Dendritic cell treated with granulocyte-macrophage colony-stimulating factor and Interleukin-4, amounts not matched to agents 40 ng/mL and 50 ng/mL, for 4 days (primary cell): ENCODE measurements at regions not wholly inside any gene's neighbourhood (a gene's known extent, or its start where the extent isn't known, plus 50 kb on each side); places are given as distances from the start of the nearest gene placed in this dataset.

Experiments used
- H3K27ac Mint-ChIP-seq: one replicate; pipeline ENCODE4 v1.8.0; 2022; ENCODE audit warnings: mild to moderate bottlenecking, mixed read lengths
- H3K27me3 Mint-ChIP-seq: one replicate; pipeline ENCODE4 v1.8.0; 2022; ENCODE audit warnings: mild to moderate bottlenecking, mixed read lengths
- H3K36me3 Mint-ChIP-seq: one replicate; pipeline ENCODE4 v1.8.0; 2022; ENCODE audit warnings: low read depth, mixed read lengths
- H3K4me1 Mint-ChIP-seq: one replicate; pipeline ENCODE4 v1.8.0; 2022; ENCODE audit warnings: low read depth, mixed read lengths
- H3K4me3 Mint-ChIP-seq: one replicate; pipeline ENCODE4 v1.8.0; 2022; ENCODE audit warnings: mild to moderate bottlenecking, moderate library complexity, mixed read lengths
- H3K9me3 Mint-ChIP-seq: one replicate; pipeline ENCODE4 v1.8.0; 2022; ENCODE audit warnings: mixed read lengths
- intact Hi-C: fragments of 100-400 bp; cut with micrococcal nuclease; formaldehyde crosslinking; loops from one replicate; pipeline ENCODE4 v1.15.0; 2022

GRCh38 chr16:6629110-6629509 is 703.5 kb upstream of the RBFOX1 start:
- Mint-ChIP-seq H3K36me3 (no peaks in the 10 kb centered on the region), H3K27me3 (no peaks in the 10 kb centered on the region), H3K4me1 (no peaks in the 10 kb centered on the region)

DNA sequence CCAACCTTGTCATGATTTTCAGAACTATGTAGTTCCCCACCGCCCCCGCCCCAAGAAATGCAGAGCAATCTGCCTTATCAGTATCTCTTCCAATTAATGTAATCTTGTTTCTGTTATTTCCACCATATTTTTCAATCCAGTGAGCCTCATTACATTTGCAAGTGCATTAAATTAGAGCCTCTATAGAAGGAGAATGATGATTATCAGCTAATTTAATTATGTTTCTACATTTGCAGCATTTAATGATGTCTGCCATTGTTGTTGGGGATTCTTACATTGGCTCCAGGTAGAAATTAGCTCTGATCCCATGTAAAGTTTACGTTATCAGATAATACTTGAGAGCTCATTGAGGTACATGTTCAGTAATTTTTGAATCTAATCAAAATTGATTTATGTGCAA is 707.0 kb upstream of the RBFOX1 start:
- intact Hi-C loops: no loop called here
- H3K36me3 Mint-ChIP-seq: no peaks in the 10 kb centered on the region
- H3K27me3 Mint-ChIP-seq: no peaks in the 10 kb centered on the region
- no peaks in the 10 kb centered on the region for H3K4me1 Mint-ChIP-seq
- H3K4me3 Mint-ChIP-seq: no peak overlapping the region
- peaks cover 5% of the 10 kb centered on the region for H3K9me3 Mint-ChIP-seq
- H3K27ac Mint-ChIP-seq: no peak overlapping the region

More at GRCh38 chr16:6629110-6629509, 703.5 kb upstream of the RBFOX1 start:
- Mint-ChIP-seq H3K27ac (no peak overlapping the region), H3K9me3 (no peaks in the 10 kb centered on the region), H3K4me3 (no peak overlapping the region)
- intact Hi-C loops: no loop called here

GRCh38 chr16:6618874-6619273 is 713.8 kb upstream of the RBFOX1 start:
- Mint-ChIP-seq H3K4me3 (no peak overlapping the region), H3K4me1 (no peaks in the 10 kb centered on the region), H3K36me3 (no peaks in the 10 kb centered on the region), H3K9me3 (peaks cover 13% of the 10 kb centered on the region), H3K27me3 (no peaks in the 10 kb centered on the region), H3K27ac (no peak overlapping the region)
- intact Hi-C loops: no loop called here

DNA sequence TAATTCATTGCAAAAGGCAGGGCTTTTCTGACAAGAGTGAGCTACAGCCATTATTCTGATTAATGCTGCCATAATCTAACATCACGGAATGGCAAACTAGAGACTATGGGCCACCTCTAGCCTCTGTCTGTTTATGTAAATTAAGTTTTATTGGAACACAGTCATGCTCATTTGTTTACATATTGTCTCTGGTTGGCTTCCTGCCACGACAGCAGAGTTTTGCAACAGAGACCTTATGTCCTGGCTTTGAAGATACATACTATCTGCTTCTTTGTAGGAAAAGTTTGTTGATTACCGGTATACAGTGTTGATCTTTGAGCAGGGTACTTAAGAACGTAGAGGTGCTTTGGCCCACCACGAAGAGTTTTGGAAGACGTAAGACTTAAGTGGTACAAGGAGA is 715.9 kb upstream of the RBFOX1 start:
- Mint-ChIP-seq H3K36me3 (no peaks in the 10 kb centered on the region), H3K9me3 (peaks cover 13% of the 10 kb centered on the region), H3K4me3 (no peak overlapping the region)

GRCh38 chr16:6615636-6616035 is 717.0 kb upstream of the RBFOX1 start:
- Mint-ChIP-seq H3K27ac (no peak overlapping the region), H3K9me3 (peaks cover 8% of the 10 kb centered on the region), H3K36me3 (no peaks in the 10 kb centered on the region), H3K4me3 (no peak overlapping the region), H3K4me1 (no peaks in the 10 kb centered on the region), H3K27me3 (no peaks in the 10 kb centered on the region)
- intact Hi-C loops: no loop called here

More for the DNA sequence above, 715.9 kb upstream of the RBFOX1 start:
- Mint-ChIP-seq H3K4me1 (no peaks in the 10 kb centered on the region), H3K27ac (no peak overlapping the region), H3K27me3 (no peaks in the 10 kb centered on the region)
- intact Hi-C loops: no loop called here

GRCh38 chr16:6611535-6611934 is 721.1 kb upstream of the RBFOX1 start:
- no peak overlapping the region for H3K4me3 Mint-ChIP-seq
- H3K27ac Mint-ChIP-seq: no peak overlapping the region
- no peaks in the 10 kb centered on the region for H3K4me1 Mint-ChIP-seq
- no peaks in the 10 kb centered on the region for H3K9me3 Mint-ChIP-seq
- no peaks in the 10 kb centered on the region for H3K36me3 Mint-ChIP-seq
- H3K27me3 Mint-ChIP-seq: no peaks in the 10 kb centered on the region
- intact Hi-C loops: no loop called here

DNA sequence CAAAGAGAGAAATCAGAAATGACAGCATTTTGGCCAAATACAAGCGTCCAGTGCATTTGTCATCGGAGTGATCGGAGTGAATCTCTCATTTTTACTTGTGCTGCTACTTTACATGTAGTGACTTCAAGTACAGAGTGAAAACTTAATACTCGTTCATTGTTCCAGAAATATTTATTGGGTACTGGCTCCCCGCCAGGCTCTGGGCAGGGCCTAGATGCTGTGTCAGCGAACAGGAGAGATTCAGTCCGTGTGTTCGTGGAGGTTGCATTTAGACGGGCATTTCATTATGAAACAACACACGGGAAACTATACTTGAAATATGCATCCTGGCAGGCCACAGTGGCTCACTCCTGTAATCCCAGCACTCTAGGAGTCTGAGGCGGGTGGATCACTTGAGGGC is 727.2 kb upstream of the RBFOX1 start:
- no peak overlapping the region for H3K27ac Mint-ChIP-seq
- H3K36me3 Mint-ChIP-seq: no peaks in the 10 kb centered on the region
- H3K4me1 Mint-ChIP-seq: no peaks in the 10 kb centered on the region
- no peaks in the 10 kb centered on the region for H3K27me3 Mint-ChIP-seq
- H3K4me3 Mint-ChIP-seq: no peak overlapping the region
- H3K9me3 Mint-ChIP-seq: no peaks in the 10 kb centered on the region
- intact Hi-C loops: no loop called here

DNA sequence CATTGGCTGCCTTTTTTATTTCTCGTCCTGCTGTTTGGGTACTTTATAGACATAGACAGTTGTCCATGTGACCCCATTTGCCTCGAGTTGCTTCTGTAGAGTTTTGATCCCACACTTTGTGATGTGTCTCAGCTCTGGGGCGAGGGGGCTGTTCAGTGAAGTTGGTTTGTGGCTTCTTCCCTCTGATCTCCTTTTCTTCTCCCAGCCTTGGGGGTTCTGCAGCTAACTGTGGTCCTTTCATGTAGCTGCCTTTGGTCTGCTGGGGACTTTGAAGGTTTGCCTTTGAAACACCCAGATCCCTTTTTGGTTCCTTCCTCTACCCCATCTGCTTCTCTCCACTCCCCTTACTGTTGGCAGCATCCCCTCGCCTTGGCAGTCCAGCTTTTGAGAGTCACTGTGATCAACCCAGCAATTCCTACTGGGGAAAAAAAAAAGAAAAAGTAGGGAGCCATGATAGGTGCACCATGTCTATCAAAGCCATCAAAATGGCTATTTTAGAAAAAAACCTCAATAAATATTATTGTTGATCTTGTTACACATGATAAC is 728.8 kb upstream of the RBFOX1 start:
- no peaks in the 10 kb centered on the region for H3K4me1 Mint-ChIP-seq
- H3K27me3 Mint-ChIP-seq: no peaks in the 10 kb centered on the region
- H3K9me3 Mint-ChIP-seq: no peaks in the 10 kb centered on the region
- intact Hi-C loops: no loop called here
- no peaks in the 10 kb centered on the region for H3K36me3 Mint-ChIP-seq
- H3K27ac Mint-ChIP-seq: no peak overlapping the region
- H3K4me3 Mint-ChIP-seq: no peak overlapping the region

DNA sequence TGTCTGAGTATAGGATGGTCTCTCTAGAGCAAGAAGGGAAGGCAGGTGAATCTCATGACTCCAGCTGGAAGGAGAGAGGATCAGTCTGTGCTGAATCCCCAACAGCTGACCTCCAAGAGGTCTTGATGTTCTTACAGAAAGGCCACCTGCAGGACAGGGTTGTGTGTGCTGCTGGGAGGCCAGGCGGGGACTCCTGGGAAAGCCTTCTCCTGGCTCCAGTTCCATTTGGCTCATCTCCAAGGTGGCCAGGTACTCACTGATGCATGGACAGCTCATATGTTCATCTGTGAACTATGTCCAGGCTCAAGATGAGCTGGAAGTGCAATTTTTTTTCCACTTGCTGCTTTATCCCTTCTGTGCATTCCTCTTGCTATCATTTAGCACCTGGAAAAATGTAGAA is 730.2 kb upstream of the RBFOX1 start:
- Mint-ChIP-seq H3K4me1 (no peaks in the 10 kb centered on the region), H3K4me3 (no peak overlapping the region), H3K36me3 (no peaks in the 10 kb centered on the region), H3K9me3 (no peaks in the 10 kb centered on the region), H3K27me3 (no peaks in the 10 kb centered on the region), H3K27ac (no peak overlapping the region)
- intact Hi-C loops: no loop called here

DNA sequence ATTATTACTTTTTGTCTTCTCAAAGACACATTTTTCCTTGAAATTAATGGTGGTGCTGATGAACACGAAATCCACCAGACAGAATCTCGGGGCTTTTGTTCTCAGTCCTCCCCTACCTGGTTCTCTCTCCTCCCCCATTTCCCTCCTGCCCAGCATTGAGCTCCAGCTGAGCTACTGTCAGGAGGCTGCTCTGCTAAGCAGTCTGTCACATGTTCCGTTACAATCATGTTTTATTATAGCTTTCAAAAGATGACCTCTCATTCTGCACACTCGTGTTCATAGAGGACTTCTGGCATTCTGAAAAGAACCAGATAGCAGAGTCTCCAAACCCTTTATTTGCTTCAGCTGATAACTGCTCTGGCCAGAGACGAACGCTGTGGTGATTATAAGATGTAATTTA is 732.5 kb upstream of the RBFOX1 start:
- no peaks in the 10 kb centered on the region for H3K36me3 Mint-ChIP-seq
- intact Hi-C loops: no loop called here
- no peaks in the 10 kb centered on the region for H3K9me3 Mint-ChIP-seq
- no peaks in the 10 kb centered on the region for H3K4me1 Mint-ChIP-seq
- no peak overlapping the region for H3K27ac Mint-ChIP-seq
- no peaks in the 10 kb centered on the region for H3K27me3 Mint-ChIP-seq
- no peak overlapping the region for H3K4me3 Mint-ChIP-seq

DNA sequence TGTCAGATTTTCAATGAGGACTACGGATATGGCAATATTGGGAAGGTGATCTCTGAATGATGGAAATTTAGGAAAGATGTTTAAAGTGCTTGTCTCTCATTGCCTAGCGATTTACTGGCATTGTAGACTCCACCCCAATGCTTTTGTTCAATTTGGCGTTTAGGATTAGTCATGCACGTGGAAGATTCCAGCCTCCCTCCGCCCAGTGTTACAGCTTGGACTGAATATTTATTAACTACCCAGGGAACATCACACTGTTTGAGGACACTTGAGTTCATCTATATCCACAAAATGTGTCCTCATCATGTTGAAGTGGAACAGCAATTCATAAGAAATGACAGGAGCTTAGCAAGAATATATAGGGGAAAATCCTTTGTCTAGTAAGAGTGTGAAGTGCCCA is 738.8 kb upstream of the RBFOX1 start:
- Mint-ChIP-seq H3K4me1 (no peaks in the 10 kb centered on the region), H3K27ac (no peak overlapping the region), H3K27me3 (no peaks in the 10 kb centered on the region), H3K4me3 (no peak overlapping the region), H3K36me3 (no peaks in the 10 kb centered on the region), H3K9me3 (no peaks in the 10 kb centered on the region)
- intact Hi-C loops: no loop called here

- Mint-ChIP-seq H3K36me3 (no peaks in the 10 kb centered on the region), H3K27me3 (peaks cover 6% of the 10 kb centered on the region), H3K9me3 (no peaks in the 10 kb centered on the region), H3K27ac (no peak overlapping the region), H3K4me3 (no peak overlapping the region), H3K4me1 (no peaks in the 10 kb centered on the region)
- intact Hi-C loops: no loop called here
Measured at GRCh38 chr16:6576606-6577005, 756.0 kb upstream of the RBFOX1 start.

DNA sequence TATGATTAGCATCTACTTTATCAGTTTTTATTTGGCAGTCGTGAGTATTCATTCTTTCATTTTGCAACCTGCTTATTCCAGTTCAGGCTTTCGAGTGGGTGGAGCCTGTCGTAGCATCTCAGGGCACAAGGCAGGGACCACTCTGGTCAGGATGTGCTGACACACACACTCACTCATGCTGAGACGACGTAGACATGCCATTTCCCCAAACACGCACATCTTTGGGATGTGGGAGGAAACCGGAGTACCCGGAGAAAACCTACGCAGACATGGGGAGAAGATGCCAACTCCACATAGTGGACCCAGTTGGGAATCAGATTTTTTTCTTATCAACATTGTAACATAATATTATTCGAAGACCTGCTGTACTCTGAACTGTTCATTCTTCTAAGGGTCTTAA is 756.5 kb upstream of the RBFOX1 start:
- Mint-ChIP-seq H3K4me1 (no peaks in the 10 kb centered on the region), H3K9me3 (no peaks in the 10 kb centered on the region), H3K36me3 (no peaks in the 10 kb centered on the region), H3K27me3 (peaks cover 6% of the 10 kb centered on the region), H3K4me3 (no peak overlapping the region), H3K27ac (no peak overlapping the region)
- intact Hi-C loops: no loop called here

- Mint-ChIP-seq H3K27me3 (peaks cover 6% of the 10 kb centered on the region), H3K36me3 (no peaks in the 10 kb centered on the region), H3K27ac (no peak overlapping the region), H3K9me3 (no peaks in the 10 kb centered on the region), H3K4me1 (no peaks in the 10 kb centered on the region), H3K4me3 (no peak overlapping the region)
- intact Hi-C loops: no loop called here
Measured at GRCh38 chr16:6574146-6574545, 758.5 kb upstream of the RBFOX1 start.

DNA sequence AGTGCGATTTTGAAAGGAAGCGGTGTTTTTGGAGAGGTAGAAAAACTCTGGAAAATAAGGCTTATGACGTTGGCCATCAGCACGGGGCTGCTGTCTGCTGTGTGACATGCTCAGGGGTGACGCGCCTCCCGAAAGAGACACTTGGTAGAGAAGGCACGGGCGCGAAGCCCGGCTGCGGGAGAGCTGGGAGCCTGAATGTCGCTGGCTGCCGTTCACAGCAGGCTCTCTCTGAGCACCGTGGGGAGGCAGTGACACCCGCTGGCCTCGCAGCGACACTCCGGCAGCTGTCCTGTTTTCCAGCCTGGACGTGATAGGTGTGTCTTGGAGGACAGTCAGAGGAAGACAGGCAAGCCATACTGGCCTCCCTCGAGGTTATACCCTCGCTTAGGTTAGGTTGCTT is 759.1 kb upstream of the RBFOX1 start:
- Mint-ChIP-seq H3K4me3 (no peak overlapping the region), H3K36me3 (no peaks in the 10 kb centered on the region), H3K27me3 (peaks cover 6% of the 10 kb centered on the region), H3K27ac (no peak overlapping the region), H3K4me1 (no peaks in the 10 kb centered on the region), H3K9me3 (no peaks in the 10 kb centered on the region)
- intact Hi-C loops: no loop called here
